ENCODE measurements at regions not wholly inside any gene's neighbourhood (a gene's known extent, or its start where the extent isn't known, plus 50 kb on each side); places are given as distances from the start of the nearest gene placed in this dataset.

- intact Hi-C loops (cut with micrococcal nuclease; ENCODE audit: unreplicated experiment) = no loop called here
- ChIA-PET CTCF (ENCODE audit: unreplicated experiment) (no interaction called here), POLR2A (interaction anchor here (1.4 kb wide), 1 partner anchor 14 kb away, joined by 3 read pairs; no protein-coding TSS in a partner anchor)
- Histone ChIP-seq H4K20me1 (ENCODE audit: insufficient read depth, low read length) (no peaks in the 10 kb centered on the region), H3K36me3 (ENCODE audit: insufficient read depth, low read length) (no peaks in the 10 kb centered on the region), H3K4me1 (ENCODE audit: insufficient read depth, low read length, poor library complexity, severe bottlenecking) (no peaks in the 10 kb centered on the region), H3K79me2 (ENCODE audit: insufficient read depth, low read depth, low read length) (no peaks in the 10 kb centered on the region), H3K27ac (ENCODE audit: low read depth, low read length, poor library complexity, severe bottlenecking) (no peak overlapping the region), H3K9me2 (ENCODE audit: insufficient read depth, low read length) (no peaks in the 10 kb centered on the region), H3K4me3 (ENCODE audit: low read depth, low read length, poor library complexity, severe bottlenecking) (no peak overlapping the region), H3K4me2 (ENCODE audit: low read length) (no peak overlapping the region), H3K9me3 (ENCODE audit: low read length) (no peaks in the 10 kb centered on the region), H2AFZ (ENCODE audit: low read length) (no peak overlapping the region)
- no TSS peak for BruUV-seq (replicated peaks)
- TF ChIP-seq CTCF (conservative IDR thresholded peaks at IDR 0.05; ENCODE audit: low read length) (no peak), EZH2phosphoT487 (IDR thresholded peaks at IDR 0.05; ENCODE audit: borderline replicate concordance, low read depth, low read length) (no peak)
- DNase-seq (ENCODE audit: low spot score) = no peak
Observed at GRCh38 chr10:90205340-90205739, 503.9 kb downstream of the KIF20B start.

GRCh38 chr10:90213346-90213745 is 512.0 kb downstream of the KIF20B start:
- no peak overlapping the region for H3K27ac ChIP-seq (ENCODE audit: low read depth, low read length, poor library complexity, severe bottlenecking)
- no peaks in the 10 kb centered on the region for H3K9me3 ChIP-seq (ENCODE audit: low read length)
- no TSS peak for BruUV-seq (replicated peaks)
- no peak overlapping the region for H3K4me3 ChIP-seq (ENCODE audit: low read depth, low read length, poor library complexity, severe bottlenecking)
- CTCF ChIA-PET (ENCODE audit: unreplicated experiment) = no interaction called here
- H3K4me1 ChIP-seq (ENCODE audit: insufficient read depth, low read length, poor library complexity, severe bottlenecking) = no peaks in the 10 kb centered on the region
- no peaks in the 10 kb centered on the region for H3K9me2 ChIP-seq (ENCODE audit: insufficient read depth, low read length)
- no peak for DNase-seq (ENCODE audit: low spot score)
- H4K20me1 ChIP-seq (ENCODE audit: insufficient read depth, low read length) = no peaks in the 10 kb centered on the region
- no peak overlapping the region for H2AFZ ChIP-seq (ENCODE audit: low read length)
- POLR2A ChIA-PET = interaction anchor here (0.8 kb wide), 1 partner anchor 549 kb away, joined by 3 read pairs; no protein-coding TSS in a partner anchor
- TF ChIP-seq CTCF (conservative IDR thresholded peaks at IDR 0.05; ENCODE audit: low read length) (no peak), EZH2phosphoT487 (IDR thresholded peaks at IDR 0.05; ENCODE audit: borderline replicate concordance, low read depth, low read length) (no peak)
- no peaks in the 10 kb centered on the region for H3K79me2 ChIP-seq (ENCODE audit: insufficient read depth, low read depth, low read length)
- H3K36me3 ChIP-seq (ENCODE audit: insufficient read depth, low read length) = no peaks in the 10 kb centered on the region
- no peak overlapping the region for H3K4me2 ChIP-seq (ENCODE audit: low read length)
- intact Hi-C loops (cut with micrococcal nuclease; ENCODE audit: unreplicated experiment) = no loop called here

GRCh38 chr10:90218846-90219245 is 517.5 kb downstream of the KIF20B start:
- intact Hi-C loops (cut with micrococcal nuclease; ENCODE audit: unreplicated experiment) = no loop called here
- ChIA-PET CTCF (ENCODE audit: unreplicated experiment) (no interaction called here), POLR2A (interaction anchor here (1.0 kb wide), 1 partner anchor 13 kb away, joined by 3 read pairs; no protein-coding TSS in a partner anchor)
- H3K9me3 ChIP-seq (ENCODE audit: low read length) = no peaks in the 10 kb centered on the region
- no peaks in the 10 kb centered on the region for H3K4me1 ChIP-seq (ENCODE audit: insufficient read depth, low read length, poor library complexity, severe bottlenecking)
- H3K9me2 ChIP-seq (ENCODE audit: insufficient read depth, low read length) = no peaks in the 10 kb centered on the region
- no peaks in the 10 kb centered on the region for H4K20me1 ChIP-seq (ENCODE audit: insufficient read depth, low read length)
- no peaks in the 10 kb centered on the region for H3K79me2 ChIP-seq (ENCODE audit: insufficient read depth, low read depth, low read length)
- H3K4me2 ChIP-seq (ENCODE audit: low read length) = no peak overlapping the region
- H2AFZ ChIP-seq (ENCODE audit: low read length) = no peak overlapping the region
- no peak overlapping the region for H3K27ac ChIP-seq (ENCODE audit: low read depth, low read length, poor library complexity, severe bottlenecking)
- BruUV-seq (replicated peaks) = no TSS peak
- H3K36me3 ChIP-seq (ENCODE audit: insufficient read depth, low read length) = no peaks in the 10 kb centered on the region
- H3K4me3 ChIP-seq (ENCODE audit: low read depth, low read length, poor library complexity, severe bottlenecking) = no peak overlapping the region
- DNase-seq (ENCODE audit: low spot score) = no peak
- TF ChIP-seq EZH2phosphoT487 (IDR thresholded peaks at IDR 0.05; ENCODE audit: borderline replicate concordance, low read depth, low read length) = no peak
- no peak for TF ChIP-seq CTCF (conservative IDR thresholded peaks at IDR 0.05; ENCODE audit: low read length)

All from OCI-LY7 (cell line).